SK-N-SH (cell line): ENCODE measurements at regions not wholly inside any gene's neighbourhood (a gene's known extent, or its start where the extent isn't known, plus 50 kb on each side); places are given as distances from the start of the nearest gene placed in this dataset.

Source experiments
- CTCF ChIA-PET: fragments of 300-600, 350-600 bp; formaldehyde crosslinking; extraction: SDS; loops from one replicate; lab custom pipeline; 2021; lab: Yijun Ruan, JAX
- POLR2A ChIA-PET: fragments of 350-600 bp; sonication (Branson Sonifier 250); formaldehyde crosslinking; extraction: SDS; loops from one replicate; lab custom pipeline; 2020; ENCODE audit warnings: antibody characterized with exemption, inconsistent platforms; lab: Yijun Ruan, JAX
- DNase-seq: peaks from one replicate; pipeline ENCODE4 v3.0.0; 2012
- H2AFZ ChIP-seq: fragments of 200-600 bp; sonication (generic); 2 replicates; pipeline ENCODE4 v1.8.1; 2016; ENCODE audit warnings: antibody characterized with exemption, mild to moderate bottlenecking, low read depth
- H3F3A ChIP-seq: fragments of 200-600 bp; sonication (generic); replicated peaks from 2 replicates; pipeline ENCODE3; 2016; ENCODE audit warnings: antibody characterized with exemption, mild to moderate bottlenecking; ENCODE audit not compliant: insufficient read depth
- H3K27ac ChIP-seq, 2 experiments: fragments of 200-500 bp in 1 of 2; fragments of 200-600 bp in 1 of 2; sonication (Bioruptor generic) in 1 of 2; sonication (generic), shearing (Covaris generic) in 1 of 2; 2 replicates each; pipeline versions ENCODE4 v1.5.1 to v1.6.1; 2014 to 2016; ENCODE audit warnings: low read depth in 2 of 2, inconsistent platforms in 1 of 2, low read length in 1 of 2, mild to moderate bottlenecking in 1 of 2, mixed read lengths in 1 of 2
- H3K27me3 ChIP-seq: fragments of 200-600 bp; sonication (generic), shearing (Covaris generic); 2 replicates; pipeline ENCODE4 v1.6.1; 2016; ENCODE audit warnings: mixed run types; ENCODE audit not compliant: insufficient read depth
- H3K36me3 ChIP-seq, 2 experiments: fragments of 200-500 bp in 1 of 2; fragments of 200-600 bp in 1 of 2; sonication (Bioruptor generic) in 1 of 2; sonication (generic) in 1 of 2; replicated peaks in 1 of 2; 2 replicates each; pipeline versions ENCODE3 to v1.5.1; 2014 to 2016; ENCODE audit warnings: low read length in 1 of 2, mild to moderate bottlenecking in 1 of 2; ENCODE audit not compliant: insufficient read depth in 2 of 2, control insufficient read depth in 1 of 2
- H3K4me1 ChIP-seq, 2 experiments: fragments of 200-500 bp in 1 of 2; fragments of 200-600 bp in 1 of 2; sonication (Bioruptor generic) in 1 of 2; sonication (generic), shearing (Covaris generic) in 1 of 2; 2 replicates each; pipeline versions ENCODE4 v1.5.1 to v1.6.1; 2014 to 2016; ENCODE audit warnings: low read depth in 1 of 2, low read length in 1 of 2, mixed run types in 1 of 2; ENCODE audit not compliant: insufficient read depth in 2 of 2, control insufficient read depth in 1 of 2
- H3K4me2 ChIP-seq: fragments of 200-600 bp; sonication (generic), shearing (Covaris generic); 2 replicates; pipeline ENCODE4 v1.6.1; 2017; ENCODE audit warnings: mixed run types
- H3K4me3 ChIP-seq, 2 experiments: fragments of 200-500 bp in 1 of 2; fragments of 200-600 bp in 1 of 2; sonication (Bioruptor generic) in 1 of 2; sonication (generic), shearing (Covaris generic) in 1 of 2; 2 replicates each; pipeline versions ENCODE4 v1.5.1 to v1.8.1; 2014 to 2016; ENCODE audit warnings: low read depth in 2 of 2, inconsistent platforms in 1 of 2, low read length in 1 of 2, mild to moderate bottlenecking in 1 of 2, mixed read lengths in 1 of 2, moderate library complexity in 1 of 2
- H3K79me2 ChIP-seq: fragments of 200-600 bp; sonication (generic); 2 replicates; pipeline ENCODE4 v1.8.1; 2017; ENCODE audit warnings: mild to moderate bottlenecking; ENCODE audit not compliant: insufficient read depth
- H3K9ac ChIP-seq: fragments of 200-600 bp; sonication (generic); 2 replicates; pipeline ENCODE4 v1.6.1; 2017; ENCODE audit warnings: mixed run types
- H3K9me2 ChIP-seq: fragments of 200-600 bp; sonication (generic); 2 replicates; pipeline ENCODE4 v1.6.1; 2017; ENCODE audit warnings: mixed run types
- H3K9me3 ChIP-seq: fragments of 200-600 bp; sonication (generic); 2 replicates; pipeline ENCODE4 v1.6.1; 2017; ENCODE audit warnings: mixed run types, mild to moderate bottlenecking, moderate library complexity
- H4K20me1 ChIP-seq: fragments of 200-600 bp; sonication (generic); 2 replicates; pipeline ENCODE4 v1.6.1; 2017; ENCODE audit warnings: mild to moderate bottlenecking, mixed run types; ENCODE audit not compliant: insufficient read depth
- CTCF ChIP-seq: fragments of 200-600 bp; sonication (generic); IDR thresholded peaks from 2 replicates; pipeline ENCODE4 v1.6.1; 2017; ENCODE audit warnings: antibody characterized with exemption, mild to moderate bottlenecking, moderate library complexity
- ELF1 ChIP-seq: IDR thresholded peaks from 2 replicates; pipeline ENCODE4 v1.4.0; 2012
- FOSL2 ChIP-seq: IDR thresholded peaks from 2 replicates; pipeline ENCODE4 v1.4.0; 2012; ENCODE audit warnings: low read depth, mild to moderate bottlenecking, moderate library complexity, borderline replicate concordance
- FOXJ3 ChIP-seq: sonication (generic); formaldehyde crosslinking; IDR thresholded peaks from 2 replicates; pipeline ENCODE4 v1.5.1; 2020; ENCODE audit warnings: mild to moderate bottlenecking, missing genetic modification reagents
- GATA2 ChIP-seq: sonication (generic); formaldehyde crosslinking; IDR thresholded peaks from 2 replicates; pipeline ENCODE4 v1.5.0; 2020; ENCODE audit warnings: mild to moderate bottlenecking, missing genetic modification reagents
- IRF3 ChIP-seq: fragments of 150-350 bp; IDR thresholded peaks from 2 replicates; pipeline ENCODE4 v1.6.1; 2016; ENCODE audit warnings: mild to moderate bottlenecking, low read depth, low read length
- NFIC ChIP-seq: IDR thresholded peaks from 2 replicates; pipeline ENCODE4 v1.4.0; 2012; ENCODE audit warnings: borderline replicate concordance
- NRF1 ChIP-seq: IDR thresholded peaks from 2 replicates; pipeline ENCODE4 v1.6.1; 2012; ENCODE audit warnings: low read depth, mild to moderate bottlenecking, low read length
- POLR2AphosphoS5 ChIP-seq: IDR thresholded peaks from 2 replicates; pipeline ENCODE4 v1.6.1; 2012; ENCODE audit warnings: low read depth, low read length
- REST ChIP-seq: IDR thresholded peaks from 2 replicates; pipeline ENCODE4 v1.6.1; 2012; ENCODE audit warnings: mild to moderate bottlenecking, low read depth, low read length, moderate library complexity
- SMC3 ChIP-seq: IDR thresholded peaks from 2 replicates; pipeline ENCODE4 v1.6.1; 2012; ENCODE audit warnings: low read depth, low read length, improper control_type of control experiment
- TCF12 ChIP-seq: IDR thresholded peaks from 2 replicates; pipeline ENCODE4 v1.4.0; 2012
- USF1 ChIP-seq: IDR thresholded peaks from 2 replicates; pipeline ENCODE4 v1.4.0; 2012; ENCODE audit warnings: low read depth, borderline replicate concordance
- USF2 ChIP-seq: fragments of 150-350 bp; IDR thresholded peaks from 2 replicates; pipeline ENCODE4 v1.6.1; 2017; ENCODE audit warnings: antibody characterized with exemption, low read length, low read depth, borderline replicate concordance
- WGBS: methylation state at CpG from one replicate; pipeline ENCODE4 v1.1.6; 2017; ENCODE audit warnings: low lambda C conversion rate; 5-methylcytosine and 5-hydroxymethylcytosine counted together

- H3K27ac ChIP-seq = no peak overlapping the region
- H3K4me3 ChIP-seq = no peak overlapping the region
- no peaks in the 10 kb centered on the region for H3F3A ChIP-seq
- H4K20me1 ChIP-seq = no peaks in the 10 kb centered on the region
- H3K27me3 ChIP-seq = no peaks in the 10 kb centered on the region
- H3K79me2 ChIP-seq = no peaks in the 10 kb centered on the region
- H2AFZ ChIP-seq = no peak overlapping the region
- H3K4me2 ChIP-seq = no peak overlapping the region
- no peak for TF ChIP-seq POLR2AphosphoS5
- ChIA-PET CTCF (interaction anchor here (0.9 kb wide), 1 partner anchor 23 kb away, joined by 3 read pairs; no protein-coding TSS in a partner anchor), POLR2A (no interaction called here)
- H3K9ac ChIP-seq = no peak overlapping the region
- no peaks in the 10 kb centered on the region for H3K9me3 ChIP-seq
- H3K9me2 ChIP-seq = no peaks in the 10 kb centered on the region
- H3K36me3 ChIP-seq = no peaks in the 10 kb centered on the region
- no peaks in the 10 kb centered on the region for H3K4me1 ChIP-seq
- no peak for DNase-seq
Observed at GRCh38 chr2:51220606-51221005, 188.7 kb upstream of the NRXN1 start.

- H3F3A ChIP-seq = no peaks in the 10 kb centered on the region
- H3K27ac ChIP-seq = no peak overlapping the region
- POLR2A ChIA-PET = no interaction called here
- H2AFZ ChIP-seq = no peak overlapping the region
- no peaks in the 10 kb centered on the region for H3K9me3 ChIP-seq
- DNase-seq = no peak
- TF ChIP-seq NFIC (no peak), REST (no peak), TCF12 (no peak), NRF1 (no peak), USF1 (no peak), SMC3 (no peak), FOSL2 (no peak), GATA2 (no peak), IRF3 (no peak), USF2 (no peak), CTCF (no peak), ELF1 (no peak), FOXJ3 (CRISPR knock-in tag) (no peak)
- H3K9me2 ChIP-seq = no peaks in the 10 kb centered on the region
- H3K9ac ChIP-seq = no peak overlapping the region
- no peaks in the 10 kb centered on the region for H3K4me1 ChIP-seq
- no peak overlapping the region for H3K4me3 ChIP-seq
- no peak overlapping the region for H3K4me2 ChIP-seq
- CTCF ChIA-PET = interaction anchor here (0.9 kb wide), 1 partner anchor 23 kb away, joined by 3 read pairs; no protein-coding TSS in a partner anchor
- H4K20me1 ChIP-seq = no peaks in the 10 kb centered on the region
- 8% methylated on average over 2 of the region's 2 CpGs for WGBS
- H3K79me2 ChIP-seq = no peaks in the 10 kb centered on the region
- H3K27me3 ChIP-seq = no peaks in the 10 kb centered on the region
- no peaks in the 10 kb centered on the region for H3K36me3 ChIP-seq
Observed at GRCh38 chr2:51220080-51220479, 188.1 kb upstream of the NRXN1 start.
